Skeletal muscle tissue (tissue), 4 donors: ENCODE measurements at regions not wholly inside any gene's neighbourhood (a gene's known extent, or its start where the extent isn't known, plus 50 kb on each side); places are given as distances from the start of the nearest gene placed in this dataset. TPM values are rescaled to one million over a fixed set of nuclear protein-coding genes. Genes with fewer than 3 reads are reported as not detected.

Experiments used
- H3K27ac ChIP-seq: one replicate; pipeline ENCODE4 v1.7.0; 2013; ENCODE audit warnings: mild to moderate bottlenecking, low read depth, low read length, inconsistent platforms
- H3K27me3 ChIP-seq, 3 donors: one replicate each; pipeline ENCODE4 v1.7.0; 2013; ENCODE audit warnings: low read length in 3 of 3; ENCODE audit not compliant: control insufficient read depth in 3 of 3, insufficient read depth in 3 of 3
- H3K36me3 ChIP-seq, 3 donors: one replicate each; pipeline ENCODE4 v1.7.0; 2013; ENCODE audit warnings: low read length in 3 of 3; ENCODE audit not compliant: control insufficient read depth in 3 of 3, insufficient read depth in 3 of 3
- H3K4me1 ChIP-seq, 3 donors: one replicate each; pipeline ENCODE4 v1.7.0; 2013; ENCODE audit warnings: low read length in 3 of 3, mild to moderate bottlenecking in 3 of 3; ENCODE audit not compliant: control insufficient read depth in 3 of 3, insufficient read depth in 3 of 3
- H3K4me3 ChIP-seq, 3 donors: one replicate each; pipeline ENCODE4 v1.7.0; 2013; ENCODE audit warnings: low read length in 3 of 3
- H3K9ac ChIP-seq, 3 donors: one replicate each; pipeline ENCODE4 v1.7.0; 2013; ENCODE audit warnings: low read length in 3 of 3, mild to moderate bottlenecking in 3 of 3, moderate library complexity in 2 of 3, low read depth in 1 of 3
- H3K9me3 ChIP-seq, 3 donors: one replicate each; pipeline ENCODE4 v1.7.0; 2013; ENCODE audit warnings: low read length in 3 of 3; ENCODE audit not compliant: control insufficient read depth in 3 of 3
- small RNA-seq: library from RNA; depleted of rRNA; stranded (forward); fragments of <200 nt; gene quantifications from one replicate; pipeline ENCODE3, GENCODE V24; 2014
- donor health status: Osteomylitis.

- no peak overlapping the region for H3K27ac ChIP-seq
- H3K4me3 ChIP-seq: no peak overlapping the region
- H3K36me3 ChIP-seq: no peaks in the 10 kb centered on the region
- H3K9me3 ChIP-seq: no peaks in the 10 kb centered on the region
- no peaks in the 10 kb centered on the region for H3K27me3 ChIP-seq
- H3K4me1 ChIP-seq: peaks cover 0 to 5% (median 5%) of the 10 kb centered on the region in 3 donors
- H3K9ac ChIP-seq: no peak overlapping the region
Observed at GRCh38 chr9:4365055-4365454, 65.2 kb upstream of the GLIS3 start.

- Histone ChIP-seq H3K36me3 (no peaks in the 10 kb centered on the region), H3K4me3 (no peak overlapping the region), H3K27ac (no peak overlapping the region), H3K4me1 (peaks cover 0 to 5% (median 5%) of the 10 kb centered on the region in 3 donors), H3K9ac (no peak overlapping the region), H3K27me3 (no peaks in the 10 kb centered on the region), H3K9me3 (no peaks in the 10 kb centered on the region)
Observed at GRCh38 chr9:4362281-4362680, 62.4 kb upstream of the GLIS3 start.

- H3K9me3 ChIP-seq: no peaks in the 10 kb centered on the region
Observed at GRCh38 chr9:4359016-4359415, 59.1 kb upstream of the GLIS3 start.

GRCh38 chr9:4357929-4358328 lies 58.1 kb upstream of the GLIS3 start:
- Histone ChIP-seq H3K9me3 (no peaks in the 10 kb centered on the region), H3K27me3 (no peaks in the 10 kb centered on the region), H3K4me3 (no peak overlapping the region), H3K27ac (no peak overlapping the region), H3K36me3 (no peaks in the 10 kb centered on the region), H3K9ac (no peak overlapping the region), H3K4me1 (peaks cover 0 to 5% (median 5%) of the 10 kb centered on the region in 3 donors)

More at GRCh38 chr9:4359016-4359415, 59.1 kb upstream of the GLIS3 start:
- no peaks in the 10 kb centered on the region for H3K27me3 ChIP-seq
- H3K36me3 ChIP-seq: no peaks in the 10 kb centered on the region
- no peak overlapping the region for H3K9ac ChIP-seq
- H3K27ac ChIP-seq: no peak overlapping the region
- H3K4me3 ChIP-seq: no peak overlapping the region
- H3K4me1 ChIP-seq: peaks cover 0 to 5% (median 5%) of the 10 kb centered on the region in 3 donors

- H3K9me3 ChIP-seq: no peaks in the 10 kb centered on the region
- H3K36me3 ChIP-seq: no peaks in the 10 kb centered on the region
- H3K27ac ChIP-seq: no peak overlapping the region
- no peaks in the 10 kb centered on the region for H3K27me3 ChIP-seq
- no peak overlapping the region for H3K9ac ChIP-seq
- peaks cover 0 to 5% (median 5%) of the 10 kb centered on the region in 3 donors for H3K4me1 ChIP-seq
- no peak overlapping the region for H3K4me3 ChIP-seq
Observed at GRCh38 chr9:4356306-4356705, 56.4 kb upstream of the GLIS3 start.

GRCh38 chr9:4353236-4353635 lies 53.4 kb upstream of the GLIS3 start:
- Histone ChIP-seq H3K27me3 (no peaks in the 10 kb centered on the region), H3K27ac (no peak overlapping the region), H3K9me3 (no peaks in the 10 kb centered on the region), H3K4me1 (no peaks in the 10 kb centered on the region), H3K4me3 (no peak overlapping the region), H3K9ac (no peak overlapping the region), H3K36me3 (no peaks in the 10 kb centered on the region)

GRCh38 chr9:4349816-4350418 lies 50.0 kb upstream of the GLIS3 start:
- Histone ChIP-seq H3K36me3 (no peaks in the 10 kb centered on the region), H3K4me1 (no peaks in the 10 kb centered on the region), H3K27me3 (no peaks in the 10 kb centered on the region), H3K9me3 (no peaks in the 10 kb centered on the region), H3K27ac (no peak overlapping the region), H3K9ac (no peak overlapping the region), H3K4me3 (no peak overlapping the region)

Small RNAs in the stretch of these regions (small RNA-seq; reads per million reads assigned to genes)
- not detected for gene RNU6-694P
